OCI-LY1 (cell line): ENCODE measurements at regions not wholly inside any gene's neighbourhood (a gene's known extent, or its start where the extent isn't known, plus 50 kb on each side); places are given as distances from the start of the nearest gene placed in this dataset.

ENCODE experiments used
- H2AFZ ChIP-seq: fragments of 200-600 bp; sonication (generic), shearing (Covaris generic); 2 replicates; pipeline ENCODE4 v1.6.0; 2014; ENCODE audit warnings: antibody characterized with exemption, mild to moderate bottlenecking, low read length
- H3F3A ChIP-seq: fragments of 200-600 bp; sonication (generic), shearing (Covaris generic); 2 replicates; pipeline ENCODE4 v1.6.0; 2014; ENCODE audit warnings: mild to moderate bottlenecking, antibody characterized with exemption, low read length, moderate library complexity; ENCODE audit not compliant: insufficient read depth
- H3K27ac ChIP-seq: fragments of 200-600 bp; sonication (generic); 2 replicates; pipeline ENCODE4 v1.5.1; 2014; ENCODE audit warnings: low read length, mixed run types, mild to moderate bottlenecking, low read depth; ENCODE audit not compliant: poor library complexity, severe bottlenecking
- H3K27me3 ChIP-seq: fragments of 200-600 bp; sonication (generic); 2 replicates; pipeline ENCODE4 v1.6.0; 2014; ENCODE audit warnings: antibody characterized with exemption, mild to moderate bottlenecking, low read length, moderate library complexity; ENCODE audit not compliant: insufficient read depth
- H3K36me3 ChIP-seq: fragments of 200-600 bp; sonication (generic); 2 replicates; pipeline ENCODE4 v1.6.1; 2014; ENCODE audit warnings: mild to moderate bottlenecking, antibody characterized with exemption, low read length, moderate library complexity, mixed read lengths; ENCODE audit not compliant: insufficient read depth
- H3K4me1 ChIP-seq: fragments of 200-600 bp; sonication (generic); 2 replicates; pipeline ENCODE4 v1.5.1; 2014; ENCODE audit warnings: mild to moderate bottlenecking, low read length, moderate library complexity; ENCODE audit not compliant: insufficient read depth, severe bottlenecking
- H3K4me2 ChIP-seq: fragments of 200-600 bp; sonication (generic), shearing (Covaris generic); 2 replicates; pipeline ENCODE4 v1.6.1; 2014; ENCODE audit warnings: low read length
- H3K4me3 ChIP-seq: fragments of 200-600 bp; sonication (generic); 2 replicates; pipeline ENCODE4 v1.5.1; 2014; ENCODE audit warnings: low read length, low read depth, mild to moderate bottlenecking, mixed read lengths; ENCODE audit not compliant: poor library complexity, severe bottlenecking
- H3K79me2 ChIP-seq: fragments of 200-600 bp; shearing (Covaris generic); 2 replicates; pipeline ENCODE4 v1.6.1; 2016; ENCODE audit warnings: mixed run types, low read length, mixed read lengths; ENCODE audit not compliant: insufficient read depth
- H3K9ac ChIP-seq: fragments of 200-600 bp; sonication (generic), shearing (Covaris generic); 2 replicates; pipeline ENCODE4 v1.6.1; 2014; ENCODE audit warnings: mild to moderate bottlenecking, low read length, mixed read lengths
- H3K9me2 ChIP-seq: fragments of 200-600 bp; sonication (generic), shearing (Covaris generic); 2 replicates; pipeline ENCODE4 v1.6.1; 2014; ENCODE audit warnings: low read depth, mild to moderate bottlenecking, low read length, mixed read lengths
- H3K9me3 ChIP-seq: fragments of 200-600 bp; shearing (Covaris generic); 2 replicates; pipeline ENCODE4 v1.6.1; 2014; ENCODE audit warnings: low read length, mixed read lengths
- H4K20me1 ChIP-seq: fragments of 200-600 bp; sonication (generic), shearing (Covaris generic); 2 replicates; pipeline ENCODE4 v1.6.0; 2016; ENCODE audit warnings: mild to moderate bottlenecking, low read length; ENCODE audit not compliant: insufficient read depth
- CTCF ChIP-seq: fragments of 200-600 bp; sonication (generic), shearing (Covaris generic); IDR thresholded peaks from 2 replicates; pipeline ENCODE4 v1.5.1; 2017; ENCODE audit warnings: mild to moderate bottlenecking, antibody characterized with exemption, low read length, moderate library complexity, mixed read lengths
- EZH2 ChIP-seq: fragments of 200-600 bp; sonication (generic), shearing (Covaris generic); IDR thresholded peaks from 2 replicates; pipeline ENCODE4 v1.8.0; 2017; ENCODE audit warnings: borderline replicate concordance, mixed run types, mild to moderate bottlenecking, antibody characterized with exemption, low read length, moderate library complexity, mixed read lengths

- Histone ChIP-seq H3K9me3 (no peaks in the 10 kb centered on the region), H3K27me3 (no peaks in the 10 kb centered on the region), H3F3A (no peaks in the 10 kb centered on the region), H2AFZ (no peak overlapping the region), H4K20me1 (no peaks in the 10 kb centered on the region), H3K4me1 (no peaks in the 10 kb centered on the region), H3K4me2 (no peak overlapping the region), H3K4me3 (no peak overlapping the region), H3K79me2 (no peaks in the 10 kb centered on the region), H3K27ac (no peak overlapping the region), H3K9me2 (no peaks in the 10 kb centered on the region), H3K9ac (no peak overlapping the region), H3K36me3 (no peaks in the 10 kb centered on the region)
- TF ChIP-seq CTCF (no peak), EZH2 (no peak)
Observed at GRCh38 chr14:70269582-70269981, 80.8 kb upstream of the SLC8A3 start.

DNA sequence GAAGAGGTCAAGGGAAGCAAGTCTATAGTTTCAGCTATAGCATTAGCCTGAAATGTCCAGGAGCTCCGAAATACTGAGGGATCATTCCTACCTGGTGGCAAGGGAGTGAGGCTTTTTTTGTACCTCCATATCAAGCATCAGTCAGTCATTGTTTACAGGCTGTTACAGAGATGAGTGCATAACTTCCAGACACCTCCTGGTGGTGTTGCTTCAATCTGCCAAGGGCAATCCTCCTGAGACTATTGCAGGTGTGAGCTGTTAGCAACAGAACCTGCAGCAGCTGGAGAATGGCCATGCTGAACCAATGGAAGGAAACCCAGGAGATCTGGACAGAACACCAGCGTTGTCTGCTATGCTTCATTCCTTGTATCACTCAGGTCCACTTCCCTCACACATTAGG is 80.0 kb upstream of the SLC8A3 start:
- no peaks in the 10 kb centered on the region for H3F3A ChIP-seq
- no peak for TF ChIP-seq CTCF
- no peak for TF ChIP-seq EZH2

GRCh38 chr14:70266157-70266556 is 77.4 kb upstream of the SLC8A3 start:
- H2AFZ ChIP-seq: no peak overlapping the region
- no peaks in the 10 kb centered on the region for H3K79me2 ChIP-seq
- H3K4me3 ChIP-seq: no peak overlapping the region
- no peaks in the 10 kb centered on the region for H3K4me1 ChIP-seq
- H3K27ac ChIP-seq: no peak overlapping the region
- H3K9me2 ChIP-seq: no peaks in the 10 kb centered on the region
- no peaks in the 10 kb centered on the region for H3K9me3 ChIP-seq
- no peaks in the 10 kb centered on the region for H3F3A ChIP-seq
- no peaks in the 10 kb centered on the region for H4K20me1 ChIP-seq
- TF ChIP-seq CTCF (no peak), EZH2 (no peak)
- H3K4me2 ChIP-seq: no peak overlapping the region
- H3K27me3 ChIP-seq: no peaks in the 10 kb centered on the region
- no peak overlapping the region for H3K9ac ChIP-seq
- no peaks in the 10 kb centered on the region for H3K36me3 ChIP-seq

More for the DNA sequence above, 80.0 kb upstream of the SLC8A3 start:
- Histone ChIP-seq H3K9me2 (no peaks in the 10 kb centered on the region), H3K9ac (no peak overlapping the region), H3K4me3 (no peak overlapping the region), H4K20me1 (no peaks in the 10 kb centered on the region), H2AFZ (no peak overlapping the region), H3K27me3 (no peaks in the 10 kb centered on the region), H3K4me1 (no peaks in the 10 kb centered on the region), H3K36me3 (no peaks in the 10 kb centered on the region), H3K9me3 (no peaks in the 10 kb centered on the region), H3K79me2 (no peaks in the 10 kb centered on the region), H3K4me2 (no peak overlapping the region), H3K27ac (no peak overlapping the region)
